ENCODE measurements at regions not wholly inside any gene's neighbourhood (a gene's known extent, or its start where the extent isn't known, plus 50 kb on each side); places are given as distances from the start of the nearest gene placed in this dataset.

DNA sequence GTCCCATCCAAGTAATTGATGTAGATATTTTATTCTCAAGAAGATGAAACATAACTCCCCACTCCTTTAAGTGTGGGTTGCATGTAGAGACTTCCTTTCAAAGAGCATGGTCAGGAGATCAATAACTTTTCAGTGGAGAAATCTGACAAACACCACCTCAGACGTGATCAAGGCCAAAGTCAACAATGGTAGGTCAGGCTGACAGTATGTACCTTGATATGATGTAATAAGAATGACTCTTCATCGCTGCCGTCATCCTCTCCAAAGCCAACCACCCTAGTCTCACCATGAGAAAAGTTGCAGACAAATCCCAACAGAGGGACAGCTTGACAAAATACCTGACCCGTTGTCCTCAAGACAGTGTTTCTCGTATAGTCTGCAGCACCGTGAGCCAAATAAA lies 67.3 kb upstream of the DHRSX start:
- H3K14ac ChIP-seq (ENCODE audit: insufficient read length), result no peak overlapping the region
- no peaks in the 10 kb centered on the region for H4K20me1 ChIP-seq (replicated peaks in 1 of 2; ENCODE audit: control insufficient read depth in 1 of 2, insufficient read depth in 2 of 2, low read length in 2 of 2)
- peaks cover 0 to 4% (median 0%) of the 10 kb centered on the region in 4 experiments; a peak in 2 of 7 replicates for H3K4me1 ChIP-seq (replicated peaks in 1 of 4; ENCODE audit: control insufficient read depth in 3 of 4, insufficient read depth in 4 of 4, low read length in 3 of 4)
- no peak overlapping the region for H2BK20ac ChIP-seq (ENCODE audit: low read length)
- H3K79me2 ChIP-seq (ENCODE audit: control insufficient read depth in 1 of 2, insufficient read depth in 2 of 2, low read length in 2 of 2), result no peaks in the 10 kb centered on the region
- H4K8ac ChIP-seq (ENCODE audit: extremely low read depth, insufficient read depth, low read length), result no peak overlapping the region
- H3K27ac ChIP-seq (ENCODE audit: low read depth, low read length), result no peak overlapping the region
- CTCF ChIA-PET (ENCODE audit: partially characterized antibody), result no interaction called here
- TF ChIP-seq SP1 (IDR thresholded peaks at IDR 0.05; ENCODE audit: low read depth, low read length) (no peak), KDM5A (IDR thresholded peaks at IDR 0.05; ENCODE audit: low read length) (no peak), FOSL1 (IDR thresholded peaks at IDR 0.05; ENCODE audit: insufficient read depth, low read depth, low read length) (no peak), POLR2AphosphoS5 (IDR thresholded peaks at IDR 0.05; ENCODE audit: low read depth, low read length) (no peak), HDAC6 (IDR thresholded peaks at IDR 0.05; ENCODE audit: low read depth, low read length) (no peak), KDM1A (IDR thresholded peaks at IDR 0.05; ENCODE audit: borderline replicate concordance, low read length) (no peak), SIN3A (conservative IDR thresholded peaks at IDR 0.05 in 1 of 2, IDR thresholded peaks at IDR 0.05 in 1 of 2; ENCODE audit: low read depth in 1 of 2, low read length in 2 of 2) (no peak)
- no peak overlapping the region for H4K91ac ChIP-seq (replicated peaks; ENCODE audit: insufficient read length, low read length)
- H2BK120ac ChIP-seq (replicated peaks; ENCODE audit: low read depth, low read length), result no peak overlapping the region
- peaks cover 0 to 8% of the 10 kb centered on the region in 2 experiments; a peak in 1 of 4 replicates for H3K9me3 ChIP-seq (ENCODE audit: insufficient read depth in 2 of 2, low read depth in 1 of 2, low read length in 1 of 2)
- peaks cover 0 to 4% (median 0%) of the 10 kb centered on the region in 4 experiments; a peak in 1 of 8 replicates for H3K36me3 ChIP-seq (ENCODE audit: control insufficient read depth in 2 of 4, insufficient read depth in 4 of 4, low read length in 3 of 4)
- H3K23me2 ChIP-seq (ENCODE audit: low read depth, low read length), result no peaks in the 10 kb centered on the region
- FAIRE-seq, result no peak
- no peak overlapping the region for H3K4ac ChIP-seq (replicated peaks; ENCODE audit: insufficient read length, low read depth, low read length)
- H2BK15ac ChIP-seq (ENCODE audit: low read length), result no peak overlapping the region
- H3K4me2 ChIP-seq (ENCODE audit: insufficient read depth in 1 of 2, low read depth in 2 of 2, low read length in 2 of 2), result no peak overlapping the region
- POLR2A ChIA-PET (ENCODE audit: partially characterized antibody), result no interaction called here
- no peak overlapping the region for H3K18ac ChIP-seq (ENCODE audit: extremely low read depth, low read length)
- H3K23ac ChIP-seq (ENCODE audit: insufficient read length), result no peak overlapping the region
- no peak overlapping the region for H3K4me3 ChIP-seq (ENCODE audit: extremely low read depth in 1 of 4, insufficient read depth in 2 of 4, low read depth in 3 of 4, low read length in 4 of 4)
- WGBS, 2 experiments (ENCODE audit: extremely low coverage in 1 of 2, insufficient coverage in 1 of 2, insufficient read length in 1 of 2, insufficient replicate concordance in 2 of 2, low coverage in 1 of 2, low lambda C conversion rate in 2 of 2, missing lambda C conversion rate in 1 of 2), result 95% methylated on average over 6 of the region's 6 CpGs; no CpG with 5 or more reads in 1 of the 2 experiments
- no peak overlapping the region for H4K5ac ChIP-seq (ENCODE audit: insufficient read length, low read depth, low read length)
- no peaks in the 10 kb centered on the region for H3K27me3 ChIP-seq (replicated peaks in 1 of 4; ENCODE audit: control insufficient read depth in 3 of 4, extremely low read depth in 1 of 4, insufficient read depth in 3 of 4, low read length in 3 of 4)
- no peak for DNase-seq (ENCODE audit: low read depth in 1 of 2, low spot score in 2 of 2)
- H3K9ac ChIP-seq (replicated peaks in 1 of 4; ENCODE audit: extremely low read depth in 1 of 4, low read depth in 3 of 4, low read length in 3 of 4), result no peak overlapping the region
- no peak overlapping the region for H2BK5ac ChIP-seq (ENCODE audit: low read depth, low read length)
- no peak overlapping the region for H2BK12ac ChIP-seq (ENCODE audit: low read depth, low read length)
- no peak overlapping the region for H3K56ac ChIP-seq (replicated peaks; ENCODE audit: insufficient read length, low read depth, low read length)
- H2AFZ ChIP-seq (ENCODE audit: low read length), result no peak overlapping the region
- H2AK5ac ChIP-seq (ENCODE audit: low read depth, low read length), result no peak overlapping the region
- H3K79me1 ChIP-seq (ENCODE audit: low read depth, low read length), result no peaks in the 10 kb centered on the region
